RKO (cell line): ENCODE measurements at regions not wholly inside any gene's neighbourhood (a gene's known extent, or its start where the extent isn't known, plus 50 kb on each side); places are given as distances from the start of the nearest gene placed in this dataset.
"Not testable (repeated sequence)": the region's sequence is repeated elsewhere in the genome, so short reads cannot be mapped to it uniquely, and the experiment has no call there.

Experiments used
- DNase-seq: peaks from one replicate; pipeline ENCODE4 v3.0.0-alpha.2; 2016; ENCODE audit warnings: low spot score

DNA sequence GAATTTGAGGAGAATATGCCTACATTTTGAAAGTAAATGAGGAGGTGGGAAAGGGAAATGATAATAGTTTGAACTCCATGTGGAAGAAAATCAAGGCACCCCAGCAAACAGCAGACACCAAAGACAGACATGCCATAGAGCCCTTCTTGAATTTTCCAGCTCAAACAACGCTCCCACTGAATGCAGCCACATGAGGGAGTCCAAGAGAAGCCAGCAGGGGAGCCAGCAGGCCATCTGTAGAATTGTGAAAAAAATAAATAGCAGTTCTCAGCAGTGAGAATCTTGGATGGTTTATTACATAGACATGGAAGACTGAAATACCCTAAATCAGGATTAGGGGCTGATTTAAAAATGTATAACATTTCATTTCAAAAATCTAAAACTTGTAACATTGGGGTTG, 1567.3 kb upstream of the LRRTM3 start:
- DNase-seq, result peak; percentile 45

DNA sequence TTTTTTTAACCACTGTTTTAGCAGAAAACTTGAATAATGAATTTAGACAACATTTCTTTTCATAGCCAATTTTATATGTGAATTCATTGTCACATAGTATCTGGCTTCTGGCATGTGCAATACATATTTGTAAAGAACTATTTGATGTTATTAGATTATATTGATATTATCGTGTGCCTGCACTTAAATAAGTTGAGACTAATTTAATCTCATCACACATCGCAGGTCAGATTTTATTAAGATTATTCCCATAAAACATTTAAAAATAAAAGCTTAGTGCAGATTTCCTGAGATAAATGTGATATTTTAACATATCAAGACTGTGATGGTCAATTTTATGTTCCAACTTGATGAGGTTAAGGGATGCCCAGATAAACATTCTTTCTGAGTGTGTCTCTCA, 1565.3 kb upstream of the LRRTM3 start:
- DNase-seq, result no peak

DNA sequence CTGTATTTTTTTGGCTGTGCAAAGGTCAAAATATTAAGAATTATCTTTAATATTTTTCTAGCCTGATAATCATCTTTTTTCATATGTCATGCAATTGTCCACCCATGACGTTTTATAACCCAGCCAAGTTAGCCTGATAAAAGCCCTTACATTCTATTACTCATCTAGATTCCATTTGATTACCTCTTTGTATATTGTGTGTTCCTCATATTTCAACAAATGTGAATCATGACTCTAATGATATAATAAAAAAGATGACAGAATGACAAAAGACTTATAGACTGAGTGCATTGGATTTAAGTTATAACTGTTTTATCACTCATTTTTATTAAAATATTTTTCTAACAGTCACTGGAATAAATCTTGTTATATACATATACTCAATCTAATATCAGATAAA, 1560.0 kb upstream of the LRRTM3 start:
- DNase-seq, result no peak

DNA sequence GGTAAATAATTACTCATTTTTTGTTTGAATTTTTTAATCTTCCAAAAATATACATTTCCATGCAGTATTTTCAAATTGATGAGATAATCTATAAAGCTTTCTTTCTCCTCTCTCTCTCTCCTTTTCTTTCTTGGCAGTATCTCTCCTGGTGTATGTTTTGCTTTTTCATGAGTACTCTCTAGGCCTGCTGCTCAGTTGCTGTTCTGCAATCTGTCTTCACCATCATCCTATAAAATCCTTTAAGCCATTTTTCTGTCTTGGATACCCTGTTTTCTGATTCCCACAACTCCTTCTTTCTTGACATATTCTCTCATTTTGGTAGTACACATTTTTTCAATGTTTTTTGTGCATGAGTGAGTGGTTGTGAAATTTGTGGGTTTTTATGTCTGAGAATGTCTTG, 1558.1 kb upstream of the LRRTM3 start:
- DNase-seq, result no peak

DNA sequence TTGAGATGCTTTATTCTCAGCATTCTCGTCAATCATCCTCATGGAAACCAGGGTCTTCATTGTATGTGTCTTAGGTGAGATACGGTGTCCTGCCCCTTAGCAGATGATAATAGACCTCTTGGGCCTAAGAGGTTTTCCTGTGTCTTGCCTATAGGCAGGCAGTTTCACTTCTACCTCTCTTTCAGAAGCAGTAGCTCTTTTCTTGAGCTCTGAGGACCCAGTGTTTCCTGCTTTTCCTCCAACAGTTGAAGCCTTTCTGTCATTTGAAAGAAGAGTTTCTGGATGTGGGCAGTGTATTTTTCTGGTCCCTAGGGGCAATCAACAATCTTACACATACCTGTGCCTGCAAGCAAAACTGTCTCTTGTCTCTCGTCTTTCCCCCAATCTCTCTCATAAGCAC, 1550.3 kb upstream of the LRRTM3 start:
- no peak for DNase-seq

DNA sequence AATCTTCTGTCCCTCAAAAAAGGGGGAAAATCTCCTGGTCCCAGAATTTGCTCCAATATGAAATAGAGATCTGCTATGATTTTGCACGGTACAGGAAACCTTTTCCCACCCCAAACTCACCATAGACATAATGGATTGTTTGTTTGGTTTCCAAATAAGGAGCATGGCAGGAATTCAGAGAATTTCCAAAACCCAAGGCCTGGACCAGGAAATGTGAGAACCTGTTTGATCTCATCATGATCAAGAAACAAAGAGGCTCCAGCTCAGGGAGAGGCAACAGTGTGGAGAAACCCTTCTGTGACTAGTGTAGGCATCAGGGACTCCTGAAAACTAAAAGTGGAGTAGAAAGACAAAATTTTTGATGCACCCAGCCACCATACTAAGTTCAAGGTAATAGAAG, 1548.1 kb upstream of the LRRTM3 start:
- DNase-seq, result no peak

DNA sequence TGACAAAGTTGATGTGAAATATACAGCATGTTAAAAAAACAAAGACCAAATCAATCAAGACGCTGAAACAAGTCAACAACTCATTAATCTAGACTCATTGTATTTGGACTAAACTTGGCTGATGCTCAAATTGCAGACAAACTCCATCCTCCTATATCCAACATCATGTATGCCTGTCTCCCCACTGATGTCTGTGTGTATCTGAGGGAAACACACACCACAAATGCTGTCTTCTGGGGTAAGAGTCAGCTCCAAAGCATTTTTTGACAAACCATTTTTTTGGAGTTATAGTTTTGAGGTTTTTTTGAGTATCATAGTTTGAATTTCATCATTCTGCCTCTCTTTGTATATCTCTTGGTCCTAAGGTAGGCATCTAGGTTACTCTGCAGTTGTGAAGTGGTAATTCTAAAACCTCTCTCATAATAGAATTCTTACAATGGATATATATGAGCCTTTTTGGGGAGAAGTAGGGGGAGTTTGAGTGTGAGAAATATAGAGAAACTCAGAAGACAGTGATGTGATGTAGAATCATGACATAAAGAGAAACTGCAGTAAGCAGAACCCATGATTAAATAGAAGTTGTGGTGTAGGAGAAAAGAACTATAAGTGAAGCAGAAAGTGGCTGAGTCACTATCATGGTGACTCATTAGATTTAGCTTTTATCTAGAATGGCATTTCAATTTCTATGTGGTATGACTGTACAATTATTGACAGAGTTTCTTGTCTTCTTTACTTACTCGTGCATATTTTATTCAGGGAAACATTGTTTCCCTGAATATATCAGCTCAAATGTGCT, 1531.1 kb upstream of the LRRTM3 start:
- DNase-seq, result peak; percentile 8

DNA sequence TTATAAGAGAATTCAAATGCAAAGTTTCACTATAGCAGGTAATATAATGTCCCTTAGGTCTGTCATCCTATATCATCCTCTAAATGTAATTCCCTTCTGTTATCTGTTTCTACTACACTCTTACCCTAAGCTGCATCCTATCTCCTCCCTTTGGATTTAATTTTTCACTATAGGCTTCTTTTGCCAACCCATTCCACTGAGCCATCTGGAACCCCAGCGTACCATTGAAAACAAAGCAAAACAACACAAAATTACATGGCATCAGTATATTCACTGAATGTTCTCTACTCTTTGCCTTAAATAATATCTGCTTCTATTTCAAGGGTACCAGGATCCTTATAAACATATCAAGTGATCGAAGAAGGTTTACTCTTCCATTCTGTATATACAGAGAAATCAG, 1530.2 kb upstream of the LRRTM3 start:
- DNase-seq, result no peak

DNA sequence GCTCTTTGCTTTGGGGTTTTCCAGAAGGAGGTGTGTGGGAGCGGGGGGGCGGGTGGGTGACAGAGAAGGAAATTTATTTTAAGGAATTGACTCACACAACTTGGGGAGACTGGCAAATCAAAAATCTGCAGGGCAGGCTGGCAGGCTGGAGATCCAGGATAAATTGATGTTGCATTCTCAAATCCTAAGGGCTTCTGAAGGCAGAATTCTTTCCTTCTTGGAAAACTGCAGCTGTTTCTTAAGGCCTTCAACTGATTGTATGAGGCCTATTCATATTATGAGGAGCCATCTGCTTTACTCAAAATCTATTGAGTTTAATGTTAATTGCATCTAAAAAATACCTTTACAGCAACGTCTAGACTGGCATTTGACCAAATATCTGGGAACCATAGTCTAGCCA, 1528.8 kb upstream of the LRRTM3 start:
- DNase-seq, result no peak

DNA sequence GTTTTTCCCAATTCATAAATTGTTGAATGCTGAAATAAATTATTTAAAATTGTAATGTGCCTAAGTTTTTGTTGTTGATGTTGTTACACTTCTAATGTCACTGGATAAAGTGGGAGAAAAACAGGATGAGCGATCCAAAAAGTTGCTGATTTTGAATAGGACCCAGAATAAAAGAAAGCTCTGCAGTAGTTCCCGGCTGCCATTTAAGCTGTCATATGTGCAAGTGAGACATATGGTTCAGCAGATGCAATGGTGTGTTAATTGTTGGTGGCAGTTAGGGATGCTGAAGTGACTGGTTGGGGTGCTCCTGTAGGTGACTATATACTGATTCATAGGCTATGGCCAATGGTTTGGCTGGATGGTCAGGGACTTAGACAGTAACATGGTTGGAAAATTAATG, 1517.4 kb upstream of the LRRTM3 start:
- no peak for DNase-seq

DNA sequence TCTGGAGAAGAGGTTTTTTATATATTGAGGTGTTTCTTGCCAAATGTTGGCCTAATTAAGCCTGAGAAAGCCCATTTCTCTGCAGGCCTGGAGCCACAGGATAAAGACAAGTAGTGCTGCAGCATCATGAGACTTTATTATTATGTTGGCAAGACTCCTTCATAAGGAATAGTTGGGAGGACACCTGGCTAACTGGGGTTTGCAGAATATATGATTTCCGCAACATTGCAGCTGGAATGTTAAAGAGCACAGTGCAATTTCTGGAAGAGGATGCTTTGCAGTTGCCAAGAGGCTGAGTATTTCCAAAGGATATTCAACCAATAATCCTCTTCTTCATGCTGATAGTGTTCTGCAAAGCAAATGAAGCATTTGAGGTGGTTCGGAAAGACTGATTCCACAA, 1512.8 kb upstream of the LRRTM3 start:
- DNase-seq, result no peak

DNA sequence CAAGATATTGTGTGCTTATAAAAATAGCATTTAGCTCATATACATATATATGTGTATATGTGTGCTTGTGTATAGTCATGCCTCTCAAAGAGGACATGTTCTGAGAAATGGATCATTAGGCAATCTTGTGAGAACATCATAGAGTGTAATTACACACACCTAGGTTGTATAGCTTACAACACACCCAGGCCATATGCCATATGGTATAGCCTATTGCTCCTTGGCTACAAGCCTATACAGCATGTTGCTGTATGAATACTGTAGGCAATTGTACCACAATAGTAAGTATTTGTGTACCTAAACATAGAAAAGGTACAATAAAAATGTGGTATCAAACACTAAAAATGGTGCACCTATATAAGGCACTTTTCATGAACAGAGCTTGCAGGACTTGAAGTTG, 1510.5 kb upstream of the LRRTM3 start:
- DNase-seq, result no peak

DNA sequence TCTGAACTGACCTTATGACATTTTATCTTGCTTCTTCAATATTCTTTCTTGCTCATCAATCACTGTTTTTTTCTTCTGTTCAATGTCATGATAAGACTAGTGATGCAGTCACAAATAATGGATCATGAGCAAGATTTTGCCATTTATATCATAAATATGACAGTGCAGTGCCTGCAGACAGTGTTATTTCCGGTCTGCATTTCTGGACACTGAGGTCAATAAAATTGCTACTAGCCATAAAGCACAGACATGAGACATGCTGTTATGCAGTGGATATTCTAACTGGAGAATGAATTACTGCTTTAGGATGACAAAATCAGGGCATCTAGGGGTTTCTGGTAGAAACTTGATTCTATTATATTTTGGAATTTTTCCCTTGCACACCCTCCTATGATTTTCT, 1509.7 kb upstream of the LRRTM3 start:
- no peak for DNase-seq

DNA sequence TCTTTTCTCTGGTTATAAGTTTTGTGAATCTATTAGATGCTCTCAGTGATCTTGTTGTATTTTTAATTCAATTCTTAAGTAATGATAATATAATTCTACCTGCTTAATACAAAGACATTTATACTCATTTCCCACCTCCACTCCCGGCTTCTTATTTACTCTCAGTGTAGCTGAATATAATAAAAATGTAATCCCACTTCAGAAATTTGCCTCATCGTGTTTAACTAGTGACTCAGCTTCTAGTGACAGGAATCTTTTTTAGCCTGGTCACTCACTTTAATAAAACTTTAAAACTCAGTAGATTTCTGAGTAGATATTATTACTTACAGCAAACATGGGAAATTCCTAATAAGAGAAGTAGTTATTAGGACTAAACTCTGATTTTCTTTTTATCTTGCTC, 1506.2 kb upstream of the LRRTM3 start:
- DNase-seq, result no peak

DNA sequence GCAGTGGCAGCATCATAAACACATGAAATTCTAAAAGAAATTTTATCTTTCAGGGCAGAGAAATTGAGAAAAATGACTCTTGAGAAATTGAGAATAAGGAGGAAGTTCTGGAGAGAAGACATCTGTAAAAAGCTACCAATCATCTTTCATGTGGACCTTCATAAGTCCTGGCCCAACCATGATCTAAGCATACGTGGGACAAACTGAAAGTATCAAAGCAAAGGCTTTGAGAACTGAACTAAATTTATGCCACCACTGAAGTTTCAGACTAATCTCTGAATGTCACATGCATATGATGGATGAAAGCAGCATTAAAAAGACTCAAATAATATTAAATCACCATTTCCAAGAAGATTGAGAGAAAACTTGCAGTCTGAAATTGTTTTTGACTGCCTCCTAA, 1502.8 kb upstream of the LRRTM3 start:
- DNase-seq, result no peak

DNA sequence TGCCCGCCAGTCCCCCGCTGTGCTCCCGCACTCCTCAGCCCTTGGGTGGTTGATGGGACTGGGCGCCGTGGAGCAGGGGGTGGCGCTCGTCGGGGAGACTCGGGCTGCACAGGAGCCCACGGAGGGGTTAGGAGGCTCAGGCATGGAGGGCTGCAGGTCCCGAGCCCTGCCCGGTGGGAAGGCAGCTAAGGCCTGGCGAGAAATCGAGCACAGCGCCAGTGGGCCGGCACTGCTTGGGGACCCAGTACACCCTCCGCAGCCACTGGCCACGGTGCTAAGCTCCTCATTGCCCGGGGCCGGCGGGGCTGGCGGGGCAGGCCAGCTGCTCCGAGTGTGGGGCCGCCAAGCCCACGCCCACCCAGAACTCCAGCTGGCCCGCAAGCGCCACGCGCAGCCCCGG, 1496.5 kb upstream of the LRRTM3 start:
- DNase-seq, result not testable (repeated sequence)

DNA sequence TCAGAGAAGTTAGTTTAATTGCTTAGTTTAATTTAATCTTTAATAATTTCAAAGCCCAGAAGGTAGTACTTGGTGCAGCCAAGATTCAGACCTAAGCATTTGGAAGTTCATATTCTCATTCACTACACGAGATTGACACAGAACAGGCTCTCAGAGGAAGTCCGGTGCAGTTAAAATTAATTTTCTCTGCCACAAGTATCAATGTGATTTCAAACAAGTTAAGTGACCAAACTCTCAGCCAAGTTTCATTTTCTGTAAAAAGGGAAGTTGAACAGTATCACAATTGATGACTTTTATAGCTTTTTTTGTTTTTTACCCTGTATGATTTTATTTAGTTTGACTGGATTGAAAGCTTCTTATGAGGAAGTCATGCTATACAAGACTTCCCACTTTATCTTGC, 1494.9 kb upstream of the LRRTM3 start:
- no peak for DNase-seq

DNA sequence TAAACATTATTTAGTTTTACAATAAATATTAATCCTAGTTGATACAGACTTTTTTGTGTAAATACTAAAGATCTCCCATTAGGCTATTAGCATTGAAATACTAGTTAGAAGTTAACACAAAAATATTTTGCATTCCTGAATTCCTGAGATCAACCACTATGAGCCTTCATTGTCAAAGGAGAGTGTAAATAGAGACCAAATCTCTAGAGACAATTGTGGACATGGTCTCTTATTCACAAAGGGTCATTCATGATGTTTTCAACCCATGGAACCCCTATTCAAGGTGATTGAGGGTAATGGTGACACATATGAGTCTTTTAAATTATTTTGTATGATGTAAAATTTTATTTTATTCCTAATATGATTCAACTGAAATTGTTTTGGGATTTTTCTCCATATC, 1454.8 kb upstream of the LRRTM3 start:
- DNase-seq, result no peak

DNA sequence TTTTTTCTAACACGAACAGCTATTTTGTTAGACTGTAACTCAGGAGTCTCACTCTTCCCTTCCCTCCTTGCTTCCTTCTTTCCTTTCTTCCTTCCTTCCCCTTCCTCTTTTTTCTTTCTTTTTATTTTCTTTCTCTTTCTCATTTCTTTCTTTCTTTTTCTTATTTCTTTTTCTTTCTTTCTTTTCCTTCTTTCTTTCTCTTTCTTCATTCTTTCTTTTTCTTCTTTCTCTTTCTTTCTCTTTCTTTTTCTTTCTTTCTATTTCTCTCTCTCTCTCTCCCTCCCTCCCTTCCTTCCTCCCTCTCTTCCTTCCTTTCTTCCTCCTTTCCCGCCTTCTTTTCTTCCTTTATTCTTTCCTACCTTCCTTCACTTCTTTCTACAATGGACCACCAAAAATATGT, 1443.0 kb upstream of the LRRTM3 start:
- no peak for DNase-seq

DNA sequence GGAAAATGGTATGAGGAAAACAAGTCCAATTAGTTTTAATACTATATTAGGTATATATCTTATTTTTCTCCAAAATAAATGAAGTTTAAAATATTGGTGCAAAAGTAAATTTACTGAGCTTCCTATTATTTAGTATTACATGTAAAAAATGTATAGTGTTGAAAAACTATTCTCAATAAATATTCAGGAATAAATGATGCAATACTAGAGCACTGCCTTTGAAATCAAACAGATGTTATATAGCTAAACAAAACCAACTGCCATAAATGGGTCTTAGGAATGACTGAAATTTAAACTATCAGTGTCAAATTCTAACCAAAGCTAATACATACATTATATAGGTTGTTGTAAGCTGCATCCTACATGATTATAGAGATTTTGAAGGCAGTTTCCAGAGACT, 1434.0 kb upstream of the LRRTM3 start:
- DNase-seq, result no peak

DNA sequence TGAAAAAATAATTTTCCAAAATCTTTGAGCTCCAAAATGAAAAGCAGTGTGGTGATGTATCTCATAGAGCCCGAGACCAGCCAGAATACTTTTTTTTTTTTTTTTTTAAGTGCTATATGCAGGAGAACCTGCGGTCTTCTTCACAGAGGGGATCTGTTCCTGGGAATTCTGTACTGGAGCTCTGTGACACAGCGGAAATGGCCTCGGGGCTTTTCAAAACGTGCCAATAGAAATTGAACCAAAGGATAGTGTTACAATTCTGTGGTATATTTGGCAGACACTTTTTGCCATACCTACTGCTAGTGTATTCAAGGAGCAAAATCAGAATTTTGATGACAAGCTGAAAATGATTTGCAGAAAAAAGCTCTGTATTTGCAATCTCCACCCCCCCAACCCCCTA, 1429.3 kb upstream of the LRRTM3 start:
- DNase-seq, result no peak

DNA sequence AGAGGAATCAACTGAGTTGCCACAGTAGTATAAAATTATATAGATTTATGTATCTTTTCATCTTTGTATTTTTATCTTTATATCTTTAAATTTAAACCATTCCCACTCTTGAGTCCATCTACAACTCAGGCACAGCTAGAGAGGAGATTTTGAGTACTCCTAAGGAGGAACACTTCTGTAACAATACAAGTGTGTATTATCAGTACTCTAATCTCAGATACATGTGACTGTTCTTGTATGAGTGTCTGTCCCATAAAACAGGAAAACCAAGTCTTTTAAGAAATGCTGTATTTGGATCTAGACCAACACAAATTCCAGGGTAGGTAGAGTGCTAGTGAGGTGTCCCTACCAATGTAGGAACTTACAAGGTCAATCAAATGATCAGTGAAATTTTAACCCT, 1428.0 kb upstream of the LRRTM3 start:
- no peak for DNase-seq

DNA sequence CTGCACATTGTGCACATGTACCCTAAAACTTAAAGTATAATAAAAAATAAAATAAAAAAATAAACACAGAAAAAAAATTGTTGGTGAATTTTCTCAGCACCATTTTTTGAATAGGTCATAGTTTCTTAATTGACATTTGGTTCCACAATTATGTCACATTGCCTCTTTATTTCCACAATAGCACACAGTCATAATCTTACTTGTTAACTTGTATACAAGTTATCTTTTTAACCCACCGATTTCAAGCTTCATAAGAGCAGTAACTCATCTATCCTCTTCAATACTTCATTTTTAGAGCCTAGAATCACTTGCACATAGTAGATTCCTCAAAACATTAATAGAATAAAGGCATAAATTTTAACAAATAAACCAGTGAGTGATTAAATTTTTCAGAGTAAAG, 1425.1 kb upstream of the LRRTM3 start:
- DNase-seq, result no peak

DNA sequence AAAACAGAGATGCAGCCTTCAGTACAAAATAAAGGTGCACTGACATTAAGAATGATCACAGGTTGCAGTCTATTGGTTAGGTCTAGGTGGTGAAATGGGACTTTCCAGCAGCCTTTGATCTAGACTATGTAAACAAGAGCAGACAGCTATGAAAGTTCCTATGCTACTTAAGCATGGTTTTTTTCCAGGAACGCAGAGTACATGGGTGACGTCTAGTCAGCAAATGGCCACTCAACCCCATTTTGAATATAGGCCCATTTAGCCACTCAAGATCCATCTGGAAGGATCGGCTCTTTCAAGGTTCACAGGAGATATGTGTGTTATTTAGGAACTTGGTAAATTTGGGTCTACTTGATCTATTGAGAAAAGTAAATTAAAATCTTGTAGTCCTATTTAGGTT, 1424.6 kb upstream of the LRRTM3 start:
- DNase-seq, result no peak

DNA sequence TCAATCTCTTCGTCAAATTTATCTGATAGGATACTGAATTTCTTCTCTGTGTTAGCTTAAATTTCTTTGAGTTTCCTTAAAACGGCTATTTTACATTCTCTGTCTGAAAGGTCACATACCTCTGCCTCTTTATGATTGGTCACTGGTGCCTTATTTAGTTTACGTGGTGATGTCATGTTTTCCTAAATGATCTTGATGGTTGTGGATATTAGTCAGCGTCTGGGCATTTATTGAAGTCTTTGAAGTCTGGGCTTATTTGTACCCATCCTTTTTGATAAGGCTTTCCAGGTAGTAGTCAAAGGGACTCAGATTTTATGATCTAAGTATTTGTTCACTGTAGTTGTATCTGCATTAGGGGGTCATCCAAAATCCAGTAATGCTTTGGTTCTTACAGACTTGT, 1407.5 kb upstream of the LRRTM3 start:
- DNase-seq, result peak; percentile 18
